NCI-H510A treated with DMSO at 0.1 percent for 48 hours (cell line): ENCODE measurements at regions not wholly inside any gene's neighbourhood (a gene's known extent, or its start where the extent isn't known, plus 50 kb on each side); places are given as distances from the start of the nearest gene placed in this dataset.

ENCODE experiments used
- DNase-seq: peaks from one replicate; lab custom pipeline; 2025; lab: John Stamatoyannopoulos, UW

- DNase-seq: no peak
Measured at GRCh38 chr5:133797167-133797566, 171.3 kb downstream of the C5orf15 start.

- DNase-seq: no peak
Measured at GRCh38 chr5:133796186-133796585, 172.2 kb downstream of the C5orf15 start.

GRCh38 chr5:133794771-133795415, 173.5 kb downstream of the C5orf15 start:
- peak; percentile 14 for DNase-seq

GRCh38 chr5:133793756-133794465, 174.5 kb downstream of the C5orf15 start:
- DNase-seq: no peak

GRCh38 chr5:133792655-133793054, 175.8 kb downstream of the C5orf15 start:
- no peak for DNase-seq

GRCh38 chr5:133792024-133792423, 176.4 kb downstream of the C5orf15 start:
- peak; percentile 19 for DNase-seq

- peak; percentile 87 for DNase-seq
Measured at GRCh38 chr5:133790898-133791297, 177.5 kb downstream of the C5orf15 start.

GRCh38 chr5:133789428-133789827, 177.1 kb upstream of the FSTL4 start:
- DNase-seq: no peak

- DNase-seq: no peak
Measured at GRCh38 chr5:133788121-133788520, 175.8 kb upstream of the FSTL4 start.

- DNase-seq: no peak
Measured at GRCh38 chr5:133786420-133786819, 174.1 kb upstream of the FSTL4 start.

GRCh38 chr5:133785182-133785581, 172.8 kb upstream of the FSTL4 start:
- DNase-seq: no peak

GRCh38 chr5:133783481-133783880, 171.1 kb upstream of the FSTL4 start:
- DNase-seq: no peak

- DNase-seq: no peak
Measured at GRCh38 chr5:133782736-133783135, 170.4 kb upstream of the FSTL4 start.

- DNase-seq: no peak
Measured at GRCh38 chr5:133781436-133782225, 169.3 kb upstream of the FSTL4 start.

- no peak for DNase-seq
Measured at GRCh38 chr5:133780619-133781280, 168.4 kb upstream of the FSTL4 start.

GRCh38 chr5:133779828-133780475, 167.6 kb upstream of the FSTL4 start:
- DNase-seq: no peak

GRCh38 chr5:133778636-133779035, 166.3 kb upstream of the FSTL4 start:
- DNase-seq: no peak

- DNase-seq: no peak
Measured at GRCh38 chr5:133777951-133778350, 165.6 kb upstream of the FSTL4 start.

GRCh38 chr5:133775584-133776304, 163.4 kb upstream of the FSTL4 start:
- DNase-seq: no peak

GRCh38 chr5:133773247-133774202, 161.2 kb upstream of the FSTL4 start:
- DNase-seq: peak; percentile 48
